ENCODE measurements at regions not wholly inside any gene's neighbourhood (a gene's known extent, or its start where the extent isn't known, plus 50 kb on each side); places are given as distances from the start of the nearest gene placed in this dataset.
A peak's percentile ranks its signal among the peaks of the same experiment; 100 is the strongest.
"Not testable (repeated sequence)": the region's sequence is repeated elsewhere in the genome, so short reads cannot be mapped to it uniquely, and the experiment has no call there.

- no peak for DNase-seq
Observed at GRCh38 chr17:54372069-54372749, 528.4 kb upstream of the TOM1L1 start.

GRCh38 chr17:54373970-54374369, 526.7 kb upstream of the TOM1L1 start:
- no peak for DNase-seq

GRCh38 chr17:54376409-54376808, 524.2 kb upstream of the TOM1L1 start:
- DNase-seq = not testable (repeated sequence)

DNA sequence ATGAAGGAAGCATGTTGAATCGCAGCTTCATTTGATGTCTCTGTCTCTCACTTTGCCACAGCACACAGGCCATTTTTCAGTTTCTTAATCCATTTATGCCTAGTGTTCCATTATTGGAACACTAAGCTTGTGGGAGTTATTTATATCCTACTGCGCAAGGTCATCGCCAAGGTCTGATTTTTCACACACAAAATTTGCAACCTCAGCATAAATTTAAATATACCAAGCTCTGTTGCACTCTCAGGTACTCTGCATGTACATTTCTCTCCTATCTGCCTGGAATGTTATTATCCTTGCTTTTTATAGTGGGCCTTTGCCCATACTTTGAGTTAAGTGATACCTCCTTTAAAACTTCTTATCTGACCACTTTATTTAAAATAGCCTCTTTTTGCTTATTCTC, 519.2 kb upstream of the TOM1L1 start:
- DNase-seq = no peak

GRCh38 chr17:54404259-54404658, 496.4 kb upstream of the TOM1L1 start:
- DNase-seq = no peak

- DNase-seq = no peak
Observed at GRCh38 chr17:54405826-54406225, 494.8 kb upstream of the TOM1L1 start.

DNA sequence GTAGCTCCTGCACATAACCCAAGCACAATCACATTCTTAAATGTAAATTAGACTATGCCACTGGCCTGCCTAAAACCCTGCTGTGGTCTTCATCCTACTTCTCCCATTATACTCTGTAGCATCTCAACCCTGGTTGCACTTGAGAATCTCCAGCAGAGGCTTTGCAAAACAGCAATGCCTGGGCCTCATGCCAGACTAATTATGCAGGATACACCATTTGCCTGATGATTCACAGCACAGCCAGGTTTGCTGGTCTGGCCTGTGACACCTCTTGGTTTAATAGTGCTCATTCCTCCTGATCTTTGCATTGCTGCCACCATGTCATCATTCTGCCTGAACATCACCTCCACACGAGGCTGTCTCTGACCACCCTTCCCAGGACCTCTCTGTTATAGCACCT, 491.9 kb upstream of the TOM1L1 start:
- no peak for DNase-seq

DNA sequence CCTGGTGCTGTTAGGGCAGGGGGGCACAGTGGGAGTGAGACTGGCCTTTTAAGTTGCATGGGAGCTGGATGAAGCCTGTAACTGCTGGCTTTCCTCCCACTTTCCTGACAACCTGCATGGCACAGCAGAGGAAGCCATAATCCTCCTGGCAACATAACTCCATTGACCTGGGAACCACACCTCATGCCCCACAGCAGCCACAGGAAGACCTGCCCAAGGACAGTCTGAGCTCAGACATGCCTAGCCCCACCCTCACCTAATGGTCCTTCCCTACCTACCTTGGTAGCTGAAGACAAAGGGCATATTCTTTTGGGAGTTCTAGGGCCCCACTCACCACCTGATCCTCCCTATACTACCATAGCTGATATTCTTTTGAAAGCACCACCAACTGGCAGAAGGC, 482.2 kb upstream of the TOM1L1 start:
- no peak for DNase-seq

DNA sequence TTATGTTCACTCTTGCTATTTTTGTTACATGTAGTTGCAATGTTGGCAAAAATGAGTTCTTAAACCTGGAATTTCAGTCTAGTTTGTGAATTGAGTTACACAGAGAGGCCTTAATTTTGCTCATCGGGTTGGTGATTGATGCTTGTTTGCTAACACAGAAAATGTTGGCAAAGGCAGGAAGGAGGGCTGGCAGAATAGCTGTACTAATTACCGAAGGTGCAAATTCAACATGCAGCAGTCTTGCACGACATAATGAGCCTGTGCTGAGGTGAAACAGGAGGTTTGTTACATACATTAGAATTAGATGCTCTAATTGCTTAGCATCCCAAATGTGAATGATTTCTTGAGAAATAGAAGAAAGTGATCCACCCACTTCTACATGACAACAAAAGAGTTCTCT, 475.0 kb upstream of the TOM1L1 start:
- DNase-seq = no peak

- DNase-seq = peak; percentile 58
Observed at GRCh38 chr17:54426296-54426886, 474.3 kb upstream of the TOM1L1 start.

DNA sequence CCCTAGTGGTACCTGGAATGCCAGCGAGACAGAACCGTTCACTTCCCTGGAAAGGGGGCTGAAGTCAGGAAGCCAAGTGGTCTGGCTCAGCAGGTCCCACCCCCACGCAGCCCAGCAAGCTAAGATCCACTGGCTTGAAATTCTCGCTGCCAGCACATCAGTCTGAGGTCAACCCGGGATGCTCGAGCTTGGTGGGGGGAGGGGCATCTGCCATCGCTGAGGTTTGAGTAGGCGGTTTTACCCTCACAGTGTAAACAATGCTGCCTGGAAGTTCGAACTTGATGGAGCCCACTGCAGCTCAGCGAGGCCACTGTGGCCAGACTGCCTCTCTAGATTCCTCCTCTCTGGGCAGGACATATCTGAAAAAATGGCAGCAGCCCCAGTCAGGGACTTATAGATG, 464.7 kb upstream of the TOM1L1 start:
- DNase-seq = no peak

GRCh38 chr17:54439816-54440215, 460.8 kb upstream of the TOM1L1 start:
- peak; percentile 20 for DNase-seq

GRCh38 chr17:54451051-54451450, 449.6 kb upstream of the TOM1L1 start:
- no peak for DNase-seq

DNA sequence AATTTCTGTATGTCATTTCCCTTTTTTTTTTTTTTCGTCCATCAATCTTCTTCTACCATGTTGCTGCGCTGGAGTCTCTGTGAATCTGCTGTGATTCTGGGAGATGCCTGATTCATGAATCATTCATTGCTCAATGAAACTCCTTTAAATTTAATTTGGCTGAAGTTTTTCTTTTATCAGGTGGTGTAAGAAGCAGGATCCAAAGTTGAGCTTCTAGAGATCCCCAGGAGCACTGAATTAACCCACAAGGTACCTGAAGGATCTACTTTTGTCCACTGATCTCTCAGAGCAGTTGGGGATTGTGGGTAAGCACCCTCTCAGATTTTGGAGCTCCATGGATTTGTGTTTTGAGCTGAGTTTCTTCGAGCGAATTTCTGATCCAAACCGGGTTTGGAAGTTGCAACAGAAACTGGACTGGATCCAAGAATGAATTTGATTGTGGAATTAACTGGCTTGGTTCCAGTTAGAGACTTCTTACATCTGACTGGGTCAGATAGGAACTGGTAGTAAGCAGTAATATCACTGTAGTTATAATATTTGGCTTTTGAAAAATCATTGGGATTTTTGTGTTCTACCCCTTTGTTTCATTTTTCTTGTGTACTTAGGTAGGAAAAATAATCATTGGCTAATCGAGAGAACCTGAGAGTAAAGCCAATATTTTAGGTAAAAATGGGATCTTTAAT, 447.8 kb upstream of the TOM1L1 start:
- no peak for DNase-seq

DNA sequence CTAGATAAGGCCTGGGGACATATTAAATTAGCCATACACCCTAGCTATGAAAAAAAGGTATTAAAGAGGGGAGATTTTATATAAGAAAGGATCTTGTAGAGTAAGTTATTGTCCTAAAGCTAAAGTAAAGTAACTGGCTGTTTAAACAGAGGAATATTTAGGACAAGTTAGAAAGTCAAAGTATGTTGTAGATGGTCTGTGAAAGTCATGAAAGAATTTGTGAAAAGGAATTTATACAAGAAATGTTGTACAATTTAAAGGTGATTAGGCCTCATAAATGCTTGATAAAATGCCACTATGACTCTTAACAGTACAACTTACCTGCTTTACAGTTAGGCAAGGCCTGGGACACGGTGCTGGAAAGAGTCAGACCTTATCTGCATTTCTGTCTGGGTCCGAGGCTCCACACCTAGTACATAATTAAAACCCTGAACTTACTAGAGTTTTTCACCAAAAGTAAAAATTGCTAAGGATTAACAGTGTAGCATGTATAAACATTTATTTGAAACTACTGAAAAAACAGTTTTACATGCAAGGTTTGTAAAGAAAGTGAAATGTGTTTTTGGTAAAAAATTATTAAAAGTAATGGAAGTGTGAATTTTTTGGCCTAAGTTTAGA, 445.3 kb upstream of the TOM1L1 start:
- DNase-seq = peak; percentile 18

- DNase-seq = not testable (repeated sequence)
Observed at GRCh38 chr17:54465443-54465842, 435.2 kb upstream of the TOM1L1 start.

GRCh38 chr17:54466875-54467274, 433.8 kb upstream of the TOM1L1 start:
- DNase-seq = no peak

DNA sequence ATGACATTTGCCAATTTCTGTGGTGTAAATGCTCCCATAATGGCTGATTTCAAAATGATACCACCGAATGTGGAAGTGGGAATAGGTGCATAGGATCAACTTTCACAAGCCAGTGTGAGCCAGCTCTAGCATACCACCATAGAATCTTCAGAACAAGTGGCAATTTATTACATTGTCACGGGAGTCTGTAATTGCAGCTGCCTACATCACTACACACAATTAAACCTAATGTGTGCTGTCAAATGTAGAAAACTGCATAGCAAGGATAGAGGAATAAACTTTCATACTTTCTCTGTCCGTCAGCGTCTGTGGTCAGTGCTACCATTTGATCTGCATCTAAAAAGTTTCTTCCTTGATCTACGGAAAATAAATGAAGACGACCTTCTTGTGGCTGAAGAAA, 417.8 kb upstream of the TOM1L1 start:
- DNase-seq = no peak

- DNase-seq = no peak
Observed at GRCh38 chr17:54493691-54494090, 407.0 kb upstream of the TOM1L1 start.

- no peak for DNase-seq
Observed at GRCh38 chr17:54494721-54495715, 405.6 kb upstream of the TOM1L1 start.

GRCh38 chr17:54505404-54505803, 395.2 kb upstream of the TOM1L1 start:
- no peak for DNase-seq

DNA sequence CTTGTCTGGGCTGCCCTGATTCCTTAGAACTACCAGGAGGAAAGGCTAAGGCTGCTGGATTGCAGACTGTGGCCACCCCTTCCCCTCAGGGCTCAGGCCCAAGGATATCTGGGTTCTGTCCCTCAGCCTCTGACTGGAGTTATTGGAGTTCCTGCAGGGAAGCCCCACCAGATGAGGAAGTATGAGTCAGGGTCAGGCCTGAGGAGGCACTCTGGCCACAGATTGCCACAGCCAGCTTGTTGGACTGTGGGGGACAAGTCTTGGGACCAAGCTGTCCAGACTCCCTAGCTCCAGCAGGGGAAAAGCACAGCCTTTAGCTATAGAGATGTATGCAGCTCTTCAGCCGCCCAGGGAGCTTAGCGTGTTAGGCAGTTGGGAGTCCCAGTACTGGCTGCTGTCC, 381.9 kb upstream of the TOM1L1 start:
- DNase-seq = no peak

DNA sequence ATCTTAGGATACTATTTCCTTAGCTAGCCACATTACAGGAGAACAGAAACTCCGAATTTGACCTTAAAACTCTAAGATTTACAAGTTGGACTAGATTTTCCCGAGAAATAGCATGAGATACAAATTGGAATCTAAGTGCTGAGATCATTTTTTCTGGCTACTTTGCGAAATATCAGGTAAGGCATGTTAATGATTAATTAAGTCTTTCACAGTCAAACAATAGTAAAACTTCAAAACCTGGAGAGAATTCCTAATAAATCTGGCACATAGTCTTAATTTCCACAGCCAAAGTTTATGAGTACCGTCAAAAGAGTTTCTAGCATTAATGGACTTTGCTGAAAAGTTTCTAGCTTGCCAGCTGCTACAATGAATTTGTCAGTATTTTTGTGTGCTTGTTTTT, 379.5 kb upstream of the TOM1L1 start:
- DNase-seq = no peak

All from OCI-M1 (cell line).